T-helper 2 cell treated with Interferon-gamma antibody and Interleukin-4, amounts not matched to agents 100 ng/mL and 5 ng/mL, for 36 hours (primary cell): ENCODE measurements at regions not wholly inside any gene's neighbourhood (a gene's known extent, or its start where the extent isn't known, plus 50 kb on each side); places are given as distances from the start of the nearest gene placed in this dataset.
"Not testable (repeated sequence)": the region's sequence is repeated elsewhere in the genome, so short reads cannot be mapped to it uniquely, and the experiment has no call there.

Source experiments
- intact Hi-C: fragments of 100-400 bp; cut with micrococcal nuclease; formaldehyde crosslinking; loops from one replicate; pipeline ENCODE4 v1.15.1; 2023

- intact Hi-C loops: no loop called here
Observed at GRCh38 chr9:25755951-25756350, 77.7 kb upstream of the TUSC1 start.

- intact Hi-C loops: no loop called here
Observed at GRCh38 chr9:25752398-25752797, 74.2 kb upstream of the TUSC1 start.

- intact Hi-C loops: no loop called here
Observed at GRCh38 chr9:25742256-25742655, 64.0 kb upstream of the TUSC1 start.

- intact Hi-C loops: no loop called here
Observed at GRCh38 chr9:25733336-25733982, 55.2 kb upstream of the TUSC1 start.

GRCh38 chr9:25731895-25732794, 53.9 kb upstream of the TUSC1 start:
- intact Hi-C loops: not testable (repeated sequence)
